CD4-positive, alpha-beta T cell (primary cell): ENCODE measurements at regions not wholly inside any gene's neighbourhood (a gene's known extent, or its start where the extent isn't known, plus 50 kb on each side); places are given as distances from the start of the nearest gene placed in this dataset.

Source experiments
- ATAC-seq: fragments of 200-7000 bp; cut with Tn5 transposase; one replicate; pipeline ENCODE4 v1.10.0; 2022; ENCODE audit warnings: mild to moderate bottlenecking; ENCODE audit not compliant: poor library complexity
- CTCF ChIA-PET: fragments of 350-600 bp; sonication (Branson Sonifier 250); formaldehyde crosslinking; loops from one replicate; lab custom pipeline; 2021; ENCODE audit warnings: antibody characterized with exemption, inconsistent platforms; lab: Charles Lee
- POLR2A ChIA-PET: fragments of 350-600 bp; sonication (Branson Sonifier 250); formaldehyde crosslinking; loops from one replicate; lab custom pipeline; 2021; ENCODE audit warnings: antibody characterized with exemption, inconsistent platforms; lab: Charles Lee
- DNase-seq, 14 experiments: peaks; one replicate each; pipeline ENCODE4 v3.0.0-alpha.2; 2013 to 2020; ENCODE audit warnings: mixed read lengths in 2 of 14
- H3K27ac ChIP-seq, 2 donors: one replicate each; pipeline versions ENCODE4 v1.5.1 to v1.7.0; 2013; ENCODE audit warnings: low read length in 2 of 2, low read depth in 1 of 2, mild to moderate bottlenecking in 1 of 2
- H3K27me3 ChIP-seq, 2 experiments: 1 replicate in 1 of 2; 2 replicates in 1 of 2; pipeline versions ENCODE4 v1.6.1 to v1.7.0; 2013; ENCODE audit warnings: low read length in 2 of 2, control low read depth in 1 of 2, mild to moderate bottlenecking in 1 of 2, moderate library complexity in 1 of 2; ENCODE audit not compliant: insufficient read depth in 2 of 2, control insufficient read depth in 1 of 2
- H3K36me3 ChIP-seq: one replicate; pipeline ENCODE4 v1.6.1; 2013; ENCODE audit warnings: low read length, control low read depth; ENCODE audit not compliant: insufficient read depth
- H3K4me1 ChIP-seq: one replicate; pipeline ENCODE4 v1.6.1; 2013; ENCODE audit warnings: low read length, control low read depth; ENCODE audit not compliant: insufficient read depth
- H3K4me3 ChIP-seq: one replicate; pipeline ENCODE4 v1.5.1; 2013; ENCODE audit warnings: mild to moderate bottlenecking, low read length, moderate library complexity
- H3K9me3 ChIP-seq, 2 experiments: 1 replicate in 1 of 2; 2 replicates in 1 of 2; pipeline versions ENCODE4 v1.6.1 to v1.7.0; 2013; ENCODE audit warnings: low read length in 2 of 2, mild to moderate bottlenecking in 2 of 2, control low read depth in 1 of 2, moderate library complexity in 1 of 2; ENCODE audit not compliant: control insufficient read depth in 1 of 2, insufficient read depth in 1 of 2
- H3K27ac Mint-ChIP-seq: one replicate; pipeline ENCODE4 v1.8.0; 2020; ENCODE audit warnings: mixed read lengths
- H3K27me3 Mint-ChIP-seq: one replicate; pipeline ENCODE4 v1.8.0; 2021; ENCODE audit warnings: mixed read lengths
- H3K36me3 Mint-ChIP-seq: one replicate; pipeline ENCODE4 v1.8.0; 2021; ENCODE audit warnings: low read depth, mixed read lengths
- H3K4me1 Mint-ChIP-seq: one replicate; pipeline ENCODE4 v1.8.0; 2021; ENCODE audit warnings: low read depth, mixed read lengths
- H3K4me3 Mint-ChIP-seq: one replicate; pipeline ENCODE4 v1.8.0; 2020; ENCODE audit warnings: mild to moderate bottlenecking, mixed read lengths
- H3K9me3 Mint-ChIP-seq: one replicate; pipeline ENCODE4 v1.8.0; 2020; ENCODE audit warnings: mixed read lengths
- intact Hi-C, 2 experiments: fragments of 100-400 bp; cut with DNase I in 1 of 2; cut with micrococcal nuclease in 1 of 2; formaldehyde crosslinking; loops; one replicate each; pipeline versions ENCODE4 v1.15.1 to v1.9.0; 2023 to 2025; cut with DNase I, micrococcal nuclease
- TF ChIP-seq, protein P1 (sequence below): fragments of 200-600 bp; IDR thresholded peaks from one replicate; pipeline ENCODE4 v1.8.0; 2022; ENCODE audit warnings: antibody characterized with exemption, mild to moderate bottlenecking

DNA sequence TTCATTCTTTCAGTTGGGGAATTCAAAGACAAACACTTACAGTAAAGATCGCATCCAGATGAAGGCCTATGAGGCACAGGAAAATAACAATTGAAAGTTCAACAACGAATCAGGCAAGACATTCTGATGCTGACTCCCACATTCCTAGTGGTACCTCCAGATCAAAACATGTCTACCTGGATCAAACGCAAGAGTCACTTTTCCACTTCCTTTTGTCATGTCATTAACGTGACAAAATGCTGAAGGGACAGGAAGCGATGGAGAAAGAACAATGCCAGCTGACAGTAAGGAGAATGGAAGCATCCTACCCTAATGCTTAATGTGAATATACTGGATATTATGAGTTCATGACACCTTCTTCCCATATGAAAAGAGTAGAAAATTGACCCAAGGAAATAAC, 365.4 kb upstream of the CDH11 start:
- no peaks in the 10 kb centered on the region for H3K27me3 ChIP-seq
- intact Hi-C loops = no loop called here
- DNase-seq (no peak), ATAC-seq (no peak)
- CTCF ChIA-PET = no interaction called here
- TF ChIP-seq, protein P1, sequence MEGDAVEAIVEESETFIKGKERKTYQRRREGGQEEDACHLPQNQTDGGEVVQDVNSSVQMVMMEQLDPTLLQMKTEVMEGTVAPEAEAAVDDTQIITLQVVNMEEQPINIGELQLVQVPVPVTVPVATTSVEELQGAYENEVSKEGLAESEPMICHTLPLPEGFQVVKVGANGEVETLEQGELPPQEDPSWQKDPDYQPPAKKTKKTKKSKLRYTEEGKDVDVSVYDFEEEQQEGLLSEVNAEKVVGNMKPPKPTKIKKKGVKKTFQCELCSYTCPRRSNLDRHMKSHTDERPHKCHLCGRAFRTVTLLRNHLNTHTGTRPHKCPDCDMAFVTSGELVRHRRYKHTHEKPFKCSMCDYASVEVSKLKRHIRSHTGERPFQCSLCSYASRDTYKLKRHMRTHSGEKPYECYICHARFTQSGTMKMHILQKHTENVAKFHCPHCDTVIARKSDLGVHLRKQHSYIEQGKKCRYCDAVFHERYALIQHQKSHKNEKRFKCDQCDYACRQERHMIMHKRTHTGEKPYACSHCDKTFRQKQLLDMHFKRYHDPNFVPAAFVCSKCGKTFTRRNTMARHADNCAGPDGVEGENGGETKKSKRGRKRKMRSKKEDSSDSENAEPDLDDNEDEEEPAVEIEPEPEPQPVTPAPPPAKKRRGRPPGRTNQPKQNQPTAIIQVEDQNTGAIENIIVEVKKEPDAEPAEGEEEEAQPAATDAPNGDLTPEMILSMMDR = no peak
- Mint-ChIP-seq H3K4me1 (no peaks in the 10 kb centered on the region), H3K27me3 (no peaks in the 10 kb centered on the region), H3K36me3 (no peaks in the 10 kb centered on the region), H3K9me3 (peaks cover 11% of the 10 kb centered on the region), H3K27ac (no peak overlapping the region), H3K4me3 (no peak overlapping the region)
- no peak overlapping the region for H3K27ac ChIP-seq
- POLR2A ChIA-PET = no interaction called here
- H3K36me3 ChIP-seq = no peaks in the 10 kb centered on the region
- H3K4me3 ChIP-seq = no peak overlapping the region
- H3K9me3 ChIP-seq = peaks cover 0 to 4% of the 10 kb centered on the region in 2 experiments
- no peaks in the 10 kb centered on the region for H3K4me1 ChIP-seq

DNA sequence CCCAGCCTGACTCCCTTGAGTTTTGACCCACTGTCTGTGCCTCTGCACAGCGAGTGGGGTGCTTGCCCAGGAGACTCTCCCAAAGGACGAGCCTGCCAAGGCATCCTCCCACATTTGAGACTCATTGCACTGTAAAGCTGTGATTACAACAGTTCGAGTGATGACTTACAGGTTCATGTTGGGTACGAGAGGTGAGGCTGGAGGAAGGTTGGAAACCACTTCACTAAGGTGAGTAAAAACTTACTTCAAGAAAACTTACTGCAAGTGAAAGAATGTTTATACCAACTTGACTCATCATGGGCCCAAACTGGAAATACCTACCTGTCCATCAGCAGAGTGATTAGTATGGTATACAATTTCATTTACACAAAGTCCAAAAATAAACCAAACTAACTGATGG, 360.1 kb upstream of the CDH11 start:
- ATAC-seq = no peak
- intact Hi-C loops = no loop called here

GRCh38 chr16:65480281-65481091, 358.6 kb upstream of the CDH11 start:
- no peak overlapping the region for H3K27ac ChIP-seq
- ChIA-PET CTCF (no interaction called here), POLR2A (interaction anchor here (0.5 kb wide), 1 partner anchor 8 kb away, joined by 4 read pairs; no protein-coding TSS in a partner anchor)
- no peaks in the 10 kb centered on the region for H3K4me1 Mint-ChIP-seq
- ATAC-seq (no peak), DNase-seq (no peak)
- H3K27me3 ChIP-seq = no peaks in the 10 kb centered on the region
- no peaks in the 10 kb centered on the region for H3K27me3 Mint-ChIP-seq
- H3K27ac Mint-ChIP-seq = no peak overlapping the region
- peaks cover 2% of the 10 kb centered on the region for H3K9me3 Mint-ChIP-seq
- no peaks in the 10 kb centered on the region for H3K36me3 ChIP-seq
- peaks cover 0 to 4% of the 10 kb centered on the region in 2 experiments for H3K9me3 ChIP-seq
- no peaks in the 10 kb centered on the region for H3K36me3 Mint-ChIP-seq
- TF ChIP-seq, protein P1 = no peak
- intact Hi-C loops = no loop called here
- H3K4me3 ChIP-seq = no peak overlapping the region
- H3K4me3 Mint-ChIP-seq = no peak overlapping the region
- H3K4me1 ChIP-seq = no peaks in the 10 kb centered on the region

More for the DNA sequence above, 360.1 kb upstream of the CDH11 start:
- Mint-ChIP-seq H3K36me3 (no peaks in the 10 kb centered on the region), H3K27ac (no peak overlapping the region), H3K27me3 (no peaks in the 10 kb centered on the region), H3K9me3 (peaks cover 2% of the 10 kb centered on the region), H3K4me3 (no peak overlapping the region), H3K4me1 (no peaks in the 10 kb centered on the region)
- Histone ChIP-seq H3K36me3 (no peaks in the 10 kb centered on the region), H3K4me1 (no peaks in the 10 kb centered on the region), H3K9me3 (peaks cover 0 to 4% of the 10 kb centered on the region in 2 experiments), H3K27ac (no peak overlapping the region), H3K4me3 (no peak overlapping the region), H3K27me3 (no peaks in the 10 kb centered on the region)
- TF ChIP-seq, protein P1 = no peak
- no peak for DNase-seq
- POLR2A ChIA-PET = no interaction called here
- CTCF ChIA-PET = no interaction called here
